C4-2B (cell line): ENCODE measurements at regions not wholly inside any gene's neighbourhood (a gene's known extent, or its start where the extent isn't known, plus 50 kb on each side); places are given as distances from the start of the nearest gene placed in this dataset.

Experiments
- ZFX ChIP-seq: fragments of 450-650 bp; IDR thresholded peaks from 2 replicates; pipeline ENCODE4 v1.6.1; 2017
- TF ChIP-seq, protein P1 (sequence below): fragments of 450-650 bp; conservative IDR thresholded peaks from 2 replicates; pipeline ENCODE4 v1.5.1; 2017; ENCODE audit warnings: mild to moderate bottlenecking

- TF ChIP-seq, protein P1, sequence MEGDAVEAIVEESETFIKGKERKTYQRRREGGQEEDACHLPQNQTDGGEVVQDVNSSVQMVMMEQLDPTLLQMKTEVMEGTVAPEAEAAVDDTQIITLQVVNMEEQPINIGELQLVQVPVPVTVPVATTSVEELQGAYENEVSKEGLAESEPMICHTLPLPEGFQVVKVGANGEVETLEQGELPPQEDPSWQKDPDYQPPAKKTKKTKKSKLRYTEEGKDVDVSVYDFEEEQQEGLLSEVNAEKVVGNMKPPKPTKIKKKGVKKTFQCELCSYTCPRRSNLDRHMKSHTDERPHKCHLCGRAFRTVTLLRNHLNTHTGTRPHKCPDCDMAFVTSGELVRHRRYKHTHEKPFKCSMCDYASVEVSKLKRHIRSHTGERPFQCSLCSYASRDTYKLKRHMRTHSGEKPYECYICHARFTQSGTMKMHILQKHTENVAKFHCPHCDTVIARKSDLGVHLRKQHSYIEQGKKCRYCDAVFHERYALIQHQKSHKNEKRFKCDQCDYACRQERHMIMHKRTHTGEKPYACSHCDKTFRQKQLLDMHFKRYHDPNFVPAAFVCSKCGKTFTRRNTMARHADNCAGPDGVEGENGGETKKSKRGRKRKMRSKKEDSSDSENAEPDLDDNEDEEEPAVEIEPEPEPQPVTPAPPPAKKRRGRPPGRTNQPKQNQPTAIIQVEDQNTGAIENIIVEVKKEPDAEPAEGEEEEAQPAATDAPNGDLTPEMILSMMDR: no peak
- TF ChIP-seq ZFX: no peak
Observed at GRCh38 chr5:159786901-159787691, 129.2 kb upstream of the ADRA1B start.
